ENCODE measurements at regions not wholly inside any gene's neighbourhood (a gene's known extent, or its start where the extent isn't known, plus 50 kb on each side); places are given as distances from the start of the nearest gene placed in this dataset.

GRCh38 chr3:59136081-59136480, 86.3 kb upstream of the CFAP20DC start:
- no peak for TF ChIP-seq CTCF (IDR thresholded peaks at IDR 0.05)
- TF ChIP-seq POLR2A (IDR thresholded peaks at IDR 0.05) = no peak
